HFF-Myc (cell line): ENCODE measurements at regions not wholly inside any gene's neighbourhood (a gene's known extent, or its start where the extent isn't known, plus 50 kb on each side); places are given as distances from the start of the nearest gene placed in this dataset.

ENCODE experiments used
- DNase-seq: peaks from one replicate; pipeline ENCODE4 v3.0.0-alpha.2; 2011; ENCODE audit warnings: low read depth; ENCODE audit errors: extremely low read depth
- H3K4me3 ChIP-seq: replicated peaks from 2 replicates; pipeline ENCODE4 v1.5.1; 2011; ENCODE audit warnings: low read depth, mild to moderate bottlenecking, control low read depth, low read length
- CTCF ChIP-seq: IDR thresholded peaks from 2 replicates; pipeline ENCODE4 v1.5.1; 2012; ENCODE audit warnings: mild to moderate bottlenecking, low read depth, low read length, control low read depth; ENCODE audit errors: missing control alignments

GRCh38 chr3:175885231-175885766, 1026.2 kb downstream of the NAALADL2 start:
- no peak for DNase-seq
- H3K4me3 ChIP-seq: no peak overlapping the region
- no peak for TF ChIP-seq CTCF

- no peak overlapping the region for H3K4me3 ChIP-seq
Observed at GRCh38 chr3:175879417-175879816, 1020.3 kb downstream of the NAALADL2 start.

GRCh38 chr3:175869404-175869803, 1010.3 kb downstream of the NAALADL2 start:
- no peak for TF ChIP-seq CTCF
- DNase-seq: no peak
- H3K4me3 ChIP-seq: no peak overlapping the region

More at GRCh38 chr3:175879417-175879816, 1020.3 kb downstream of the NAALADL2 start:
- no peak for TF ChIP-seq CTCF
- DNase-seq: no peak

GRCh38 chr3:175868626-175869025, 1009.5 kb downstream of the NAALADL2 start:
- no peak overlapping the region for H3K4me3 ChIP-seq
- TF ChIP-seq CTCF: no peak
- no peak for DNase-seq

GRCh38 chr3:175865724-175866123, 1006.6 kb downstream of the NAALADL2 start:
- no peak for DNase-seq
- H3K4me3 ChIP-seq: no peak overlapping the region
- TF ChIP-seq CTCF: no peak

- no peak for DNase-seq
- no peak for TF ChIP-seq CTCF
- no peak overlapping the region for H3K4me3 ChIP-seq
Observed at GRCh38 chr3:175861916-175862315, 1002.8 kb downstream of the NAALADL2 start.
